CD4-positive, alpha-beta T cell treated with Interleukin-4 for 1 hour (primary cell): ENCODE measurements at regions not wholly inside any gene's neighbourhood (a gene's known extent, or its start where the extent isn't known, plus 50 kb on each side); places are given as distances from the start of the nearest gene placed in this dataset.
"Not testable (repeated sequence)": the region's sequence is repeated elsewhere in the genome, so short reads cannot be mapped to it uniquely, and the experiment has no call there.

Experiments used
- DNase-seq, 2 donors: peaks; one replicate each; pipeline ENCODE4 v3.0.0-alpha.2; 2020 to 2022

- DNase-seq = no peak
Measured at GRCh38 chr14:53381895-53382294, 228.8 kb upstream of the DDHD1 start.

DNA sequence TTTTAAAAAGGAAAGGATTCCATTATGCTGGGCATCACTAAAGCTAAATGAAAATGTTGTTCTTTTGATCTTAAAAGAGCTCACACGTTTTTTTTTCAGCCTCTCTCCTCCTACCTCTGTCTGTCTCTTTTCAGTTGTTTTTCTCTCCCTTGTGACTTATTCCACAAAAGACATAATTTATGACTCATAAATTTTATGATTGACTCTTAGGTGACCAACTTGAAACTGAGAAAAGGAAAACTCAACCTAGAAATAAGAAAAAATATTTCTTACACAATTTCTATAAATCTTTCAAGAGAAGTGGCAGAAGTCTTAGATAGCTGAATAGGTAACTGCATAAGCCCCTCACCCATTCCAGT, 227.7 kb upstream of the DDHD1 start:
- DNase-seq = no peak

- no peak for DNase-seq
Measured at GRCh38 chr14:53380052-53380866, 227.1 kb upstream of the DDHD1 start.

GRCh38 chr14:53378142-53378541, 225.0 kb upstream of the DDHD1 start:
- no peak for DNase-seq

- DNase-seq = no peak
Measured at GRCh38 chr14:53376064-53376463, 222.9 kb upstream of the DDHD1 start.

DNA sequence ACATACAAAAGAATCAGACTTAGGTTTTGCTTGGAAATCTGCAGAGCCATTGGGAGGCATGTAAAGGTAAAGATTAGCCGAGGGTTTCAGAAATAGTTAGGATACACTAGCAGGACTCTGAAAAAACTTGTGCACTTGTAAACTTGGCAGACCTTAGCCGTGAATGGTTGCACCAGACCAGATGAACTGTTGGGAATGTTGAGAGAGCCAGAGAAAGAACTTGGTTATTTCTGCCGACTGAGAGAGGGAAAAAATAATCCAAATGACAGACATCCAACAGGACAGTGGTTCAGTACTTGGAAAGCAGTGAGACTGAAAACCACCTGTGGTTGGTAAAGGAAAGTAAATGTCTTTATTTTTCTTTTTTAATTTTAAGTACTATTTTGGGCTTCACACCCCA, 222.5 kb upstream of the DDHD1 start:
- DNase-seq = no peak

DNA sequence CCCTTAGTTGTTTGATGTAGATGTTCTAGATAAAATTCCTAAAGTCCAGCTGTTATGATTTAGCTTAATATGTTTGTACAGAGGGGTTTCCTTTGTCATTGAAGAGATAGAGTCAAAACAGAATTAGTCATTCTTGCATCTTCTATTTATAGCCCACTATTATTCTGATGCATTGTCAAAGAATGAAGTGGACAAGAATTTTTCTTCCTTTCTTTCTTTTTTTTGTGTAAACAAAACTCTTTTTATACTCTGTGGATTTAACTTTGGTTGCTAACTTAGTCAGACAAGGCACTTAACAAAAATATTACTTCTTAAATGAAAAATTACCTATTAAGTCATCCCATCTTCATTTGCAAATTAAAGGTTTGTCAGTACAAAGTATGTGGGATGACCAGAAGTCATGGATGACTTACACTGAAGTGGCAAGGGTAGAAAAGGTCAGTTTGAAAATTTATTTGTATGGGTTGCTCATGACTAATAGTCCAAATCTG, 215.6 kb upstream of the DDHD1 start:
- no peak for DNase-seq

DNA sequence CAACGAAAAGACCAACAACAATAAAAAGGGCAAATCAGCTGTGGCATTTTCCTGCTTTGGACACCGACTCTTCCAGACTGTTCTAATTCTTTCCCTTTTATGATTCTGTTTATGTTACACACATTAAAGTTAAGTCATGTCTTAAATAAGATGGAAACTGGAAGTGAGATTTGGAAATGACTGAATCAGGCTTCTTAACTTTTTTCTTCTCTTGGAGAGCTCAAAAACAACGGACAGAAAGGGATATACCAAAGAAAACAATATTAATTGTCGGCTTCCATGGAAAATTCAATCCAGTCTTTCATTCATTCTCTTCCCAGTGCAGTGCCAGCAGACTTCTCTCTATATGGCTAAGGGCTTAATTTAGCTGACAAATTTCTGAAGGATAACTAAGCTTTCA, 214.9 kb upstream of the DDHD1 start:
- no peak for DNase-seq

GRCh38 chr14:53367644-53368026, 214.5 kb upstream of the DDHD1 start:
- no peak for DNase-seq

DNA sequence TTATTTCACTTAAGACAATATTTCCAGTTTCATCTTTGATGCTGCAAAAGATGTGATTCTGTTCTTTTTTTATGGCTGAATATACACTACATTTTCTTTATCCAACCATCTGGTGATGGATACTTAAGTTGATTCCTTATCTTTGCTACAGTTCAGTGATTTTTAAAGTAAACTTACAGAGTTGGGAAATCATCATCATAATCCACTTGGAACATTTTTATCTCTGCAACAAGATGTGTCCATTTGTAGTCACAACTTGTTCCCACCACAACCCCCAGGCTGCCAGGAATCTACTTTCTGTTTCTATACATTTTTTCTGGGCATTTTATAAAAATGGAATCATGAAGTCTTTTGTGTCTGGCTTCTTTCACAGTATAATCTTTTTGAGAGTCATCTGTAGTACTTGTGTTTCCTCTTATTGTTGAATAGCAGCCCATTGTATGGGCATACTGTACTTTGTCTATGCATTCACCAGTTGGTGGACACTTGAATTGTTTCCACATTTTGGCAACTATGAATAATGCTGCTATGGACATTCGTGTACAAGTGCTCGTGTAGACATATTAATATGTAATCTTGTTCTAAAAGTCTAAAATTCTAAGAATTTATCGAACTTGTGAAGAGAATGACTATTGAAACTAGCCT, 212.5 kb upstream of the DDHD1 start:
- DNase-seq = no peak

- DNase-seq = not testable (repeated sequence)
Measured at GRCh38 chr14:53362916-53363315, 209.8 kb upstream of the DDHD1 start.

GRCh38 chr14:53360829-53361228, 207.7 kb upstream of the DDHD1 start:
- no peak for DNase-seq

DNA sequence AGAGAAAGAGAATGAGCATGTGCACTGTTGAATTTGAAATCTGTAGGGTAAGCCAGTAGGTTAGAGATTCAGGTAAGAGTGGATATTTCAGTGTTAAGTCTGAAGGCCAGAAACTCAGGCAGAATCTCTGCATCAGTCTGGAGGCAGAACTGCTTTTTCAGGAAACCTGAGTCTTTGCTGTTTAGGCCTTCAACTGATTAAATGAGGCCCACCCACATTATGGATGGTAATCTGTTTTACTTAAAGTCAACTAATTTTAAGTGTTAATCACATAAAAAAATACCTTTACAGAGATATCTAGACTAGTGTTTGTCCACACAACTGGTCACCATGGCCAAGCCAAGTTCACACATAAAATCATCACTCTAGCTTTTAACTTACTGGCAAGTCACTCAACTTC, 205.0 kb upstream of the DDHD1 start:
- DNase-seq = no peak

DNA sequence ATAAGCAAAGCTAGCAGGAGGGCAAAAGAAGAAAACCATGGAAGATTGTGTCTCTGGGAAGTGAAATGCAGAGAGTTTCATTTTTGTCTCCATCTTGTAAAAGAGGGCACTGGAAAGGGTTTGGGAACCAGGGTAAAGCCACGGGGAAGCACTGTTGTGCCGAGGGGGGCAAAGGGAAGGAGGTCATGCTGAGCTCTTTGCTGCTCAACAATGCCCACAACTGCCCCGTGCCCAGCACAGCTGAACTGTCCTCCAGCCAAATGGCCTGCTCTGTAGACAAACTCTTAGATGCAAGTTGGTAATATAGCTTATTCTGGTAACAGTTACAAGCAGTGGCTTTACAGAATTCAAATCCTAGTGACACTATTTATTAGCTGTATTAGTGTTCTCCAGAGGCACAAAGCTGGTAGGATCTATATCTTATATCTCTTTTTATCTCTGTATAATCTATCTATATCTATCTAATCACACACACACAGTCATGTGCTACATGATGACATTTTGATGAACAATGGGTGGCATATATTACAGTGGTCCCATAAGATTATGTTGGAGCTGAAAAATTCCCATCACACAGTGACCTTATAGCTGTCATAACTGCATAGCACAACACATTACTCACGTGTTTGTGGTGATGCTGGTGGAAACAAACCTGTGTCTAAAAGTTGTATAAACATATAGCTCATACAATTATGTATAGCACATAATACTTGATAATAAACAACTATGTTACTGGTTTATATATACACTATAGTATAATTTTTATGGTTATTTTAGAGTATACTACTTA, 203.4 kb upstream of the DDHD1 start:
- DNase-seq = no peak

GRCh38 chr14:53355581-53356112, 202.5 kb upstream of the DDHD1 start:
- no peak for DNase-seq

GRCh38 chr14:53354336-53354735, 201.2 kb upstream of the DDHD1 start:
- DNase-seq = no peak

- DNase-seq = no peak
Measured at GRCh38 chr14:53350866-53351265, 197.7 kb upstream of the DDHD1 start.

DNA sequence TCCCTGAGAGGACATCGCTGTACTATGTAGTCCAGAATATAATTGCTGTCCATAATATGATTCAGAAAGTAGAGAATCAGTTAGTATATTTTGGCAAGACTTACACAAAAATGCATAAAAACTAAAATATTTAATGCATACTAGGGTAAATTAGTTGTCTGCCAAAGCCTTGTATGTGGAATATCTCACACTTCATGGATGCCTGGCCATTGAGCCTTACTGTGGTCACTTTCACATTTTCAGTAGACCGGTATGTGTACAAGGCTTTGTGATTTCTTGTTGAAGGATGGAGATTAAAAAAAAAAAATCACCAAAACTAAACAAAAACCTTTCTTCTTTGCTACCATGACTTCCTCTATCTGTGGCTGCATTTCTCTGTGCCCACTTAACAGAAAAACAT, 197.3 kb upstream of the DDHD1 start:
- DNase-seq = no peak

GRCh38 chr14:53346988-53347387, 193.9 kb upstream of the DDHD1 start:
- DNase-seq = no peak

- DNase-seq = no peak
Measured at GRCh38 chr14:53341324-53341723, 188.2 kb upstream of the DDHD1 start.

DNA sequence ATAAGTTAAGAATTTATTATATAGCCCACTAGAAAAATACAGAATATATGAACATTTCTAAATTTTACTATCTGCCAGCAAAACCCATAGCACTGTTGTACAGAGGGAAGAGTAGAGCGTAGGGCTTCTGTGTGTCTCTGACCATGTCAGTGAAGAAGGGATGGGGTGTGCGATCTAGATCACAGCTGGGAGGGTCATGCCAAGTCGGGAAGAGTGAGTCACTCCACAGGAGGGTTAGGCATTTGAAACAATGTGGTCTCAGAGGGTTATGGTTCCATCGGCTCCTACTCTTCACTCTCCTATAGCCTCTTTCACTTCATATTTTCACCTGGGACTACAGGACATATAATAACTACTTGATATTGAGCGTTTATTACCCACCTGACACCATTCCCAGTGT, 185.1 kb upstream of the DDHD1 start:
- DNase-seq = no peak

- DNase-seq = no peak
Measured at GRCh38 chr14:53336729-53337128, 183.6 kb upstream of the DDHD1 start.

GRCh38 chr14:53333809-53334208, 180.7 kb upstream of the DDHD1 start:
- DNase-seq = no peak

- no peak for DNase-seq
Measured at GRCh38 chr14:53331921-53332320, 178.8 kb upstream of the DDHD1 start.
